CD4-positive, alpha-beta T cell treated with Interleukin-4 for 4 hours (primary cell): ENCODE measurements at regions not wholly inside any gene's neighbourhood (a gene's known extent, or its start where the extent isn't known, plus 50 kb on each side); places are given as distances from the start of the nearest gene placed in this dataset.

Experiments used
- DNase-seq: peaks from one replicate; pipeline ENCODE4 v3.0.0-alpha.2; 2020

DNA sequence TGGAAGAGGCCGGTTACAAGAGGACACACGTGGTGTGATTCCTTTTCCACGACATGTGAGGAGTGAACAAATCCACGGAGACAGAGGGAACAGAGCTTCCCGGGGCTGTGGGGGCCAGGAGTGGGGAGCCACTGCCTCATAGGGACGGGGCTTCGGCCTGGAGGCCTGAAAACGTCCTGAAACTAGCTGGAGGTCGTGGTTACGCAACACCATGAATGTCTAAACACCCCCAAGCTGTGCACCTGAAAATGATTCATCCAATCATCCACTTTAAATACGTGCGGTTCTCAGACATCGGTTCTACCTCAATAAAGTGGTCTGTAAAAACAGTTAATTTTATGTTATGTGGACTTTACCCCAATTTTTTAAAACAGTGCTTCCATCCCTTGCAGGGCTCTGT, 65.3 kb upstream of the PPP1R26 start:
- no peak for DNase-seq

DNA sequence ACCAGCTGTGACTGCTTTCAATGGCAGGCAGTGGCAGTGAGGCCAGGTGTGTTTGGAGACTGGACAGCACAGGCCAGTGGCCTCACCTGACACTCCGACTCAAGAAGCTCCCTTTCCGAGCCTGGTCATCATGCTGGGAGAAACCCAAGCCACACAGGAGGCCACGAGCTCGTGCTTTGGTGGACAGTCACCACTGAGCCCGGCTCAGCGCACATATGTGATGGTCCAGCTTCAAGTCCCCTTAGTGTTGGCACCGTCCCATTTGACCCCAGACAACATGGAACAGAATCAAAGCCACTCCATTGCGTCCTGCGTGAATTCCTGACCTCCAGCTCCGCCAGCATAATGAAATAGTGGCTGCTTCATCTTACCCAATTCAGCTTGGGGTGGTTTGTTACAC, 64.0 kb upstream of the PPP1R26 start:
- no peak for DNase-seq

DNA sequence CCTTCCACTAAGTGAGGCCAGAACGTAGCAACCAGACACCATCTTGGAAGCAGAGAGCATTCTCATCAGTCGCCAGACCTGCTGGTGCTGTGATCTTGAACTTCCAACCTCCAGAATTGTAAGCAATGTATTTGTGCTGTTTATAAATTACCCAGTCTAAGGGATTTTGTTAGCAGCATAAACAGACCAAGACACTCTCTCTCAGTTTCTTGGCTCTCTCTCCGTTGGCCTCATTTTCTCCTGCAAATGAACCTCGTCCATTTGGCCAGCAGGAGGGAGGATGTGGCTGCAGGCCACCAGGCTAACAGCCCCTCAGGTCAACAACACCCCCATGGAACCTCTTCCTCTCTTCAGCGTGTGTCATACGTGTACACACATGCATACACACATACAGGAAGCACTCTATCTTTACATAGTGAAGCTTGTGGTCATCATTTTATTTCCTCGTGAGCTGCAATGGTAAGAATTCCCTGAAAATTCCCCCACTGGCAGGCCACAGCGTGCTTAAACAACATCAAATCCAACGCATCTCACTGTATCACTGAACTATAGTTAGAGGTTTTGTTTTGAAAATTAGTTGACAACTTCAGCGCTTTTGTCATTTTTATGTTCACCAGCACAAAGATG, 62.8 kb upstream of the PPP1R26 start:
- no peak for DNase-seq

DNA sequence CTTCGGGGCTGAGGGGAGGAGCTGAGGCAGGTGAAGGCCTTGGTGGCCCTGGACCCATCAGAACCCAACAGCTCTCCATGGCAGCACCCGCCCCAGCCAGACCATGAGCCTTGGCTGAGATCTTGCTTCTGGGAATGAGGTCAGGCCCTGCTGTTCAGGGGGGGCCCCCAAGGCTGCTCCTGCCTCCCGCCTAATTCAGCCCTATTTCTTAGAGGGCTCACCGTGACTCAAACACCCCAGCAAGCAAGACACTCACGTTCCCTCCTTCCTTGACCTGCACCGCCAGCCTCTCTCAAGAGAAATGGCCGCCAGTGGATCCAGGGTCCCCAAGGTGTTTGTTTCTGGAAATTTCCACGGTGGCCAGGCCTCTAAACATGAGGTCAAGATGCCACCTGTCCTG, 61.4 kb upstream of the PPP1R26 start:
- no peak for DNase-seq

DNA sequence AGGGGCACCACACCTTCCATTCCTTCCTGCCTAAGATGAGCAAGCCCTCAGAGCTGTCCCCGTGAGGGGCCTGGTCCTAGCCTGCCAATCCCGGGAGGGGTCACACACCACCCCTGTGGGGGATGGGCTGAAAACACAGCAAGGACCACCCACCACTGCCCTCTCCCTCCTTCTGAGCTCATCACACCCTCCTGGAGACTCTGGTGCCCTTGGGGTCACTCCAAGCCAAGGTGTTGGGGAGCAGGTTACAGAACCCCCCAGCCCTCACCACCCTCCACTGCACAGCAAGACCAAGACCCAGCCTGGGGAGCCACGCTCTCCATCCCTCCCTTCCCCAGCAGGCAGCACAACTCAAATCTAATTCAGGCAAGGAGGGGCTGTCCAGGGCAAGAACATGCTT, 60.5 kb upstream of the PPP1R26 start:
- no peak for DNase-seq

DNA sequence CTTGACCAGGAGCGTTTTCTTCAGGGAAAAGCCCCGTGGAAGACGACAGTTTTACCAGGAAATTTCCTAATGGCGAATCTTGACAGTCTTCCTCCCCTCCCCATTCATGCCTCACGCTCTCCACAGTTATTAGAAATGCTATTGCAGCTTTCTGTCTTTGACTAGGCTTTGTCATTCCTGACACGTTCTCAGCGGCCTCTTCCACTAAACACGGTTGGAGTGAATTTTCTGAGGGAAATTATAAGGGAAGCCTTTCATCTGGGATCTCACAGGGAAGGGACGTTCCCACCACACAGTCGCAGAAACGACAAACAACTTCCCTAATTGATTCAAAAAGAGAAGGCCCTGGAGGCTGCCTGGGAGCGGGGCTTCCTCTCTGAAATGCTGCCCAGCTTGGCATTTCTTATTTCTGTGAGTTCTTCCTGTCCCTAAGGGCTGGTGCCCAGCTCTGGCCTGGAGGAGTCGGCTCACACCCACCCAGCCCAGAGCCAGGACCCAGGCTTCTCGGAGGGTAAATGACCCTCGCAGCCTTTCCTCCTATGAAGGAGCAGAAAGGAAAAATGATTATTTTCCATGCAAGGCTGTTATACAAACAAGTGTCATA, 57.1 kb upstream of the PPP1R26 start:
- DNase-seq: no peak

DNA sequence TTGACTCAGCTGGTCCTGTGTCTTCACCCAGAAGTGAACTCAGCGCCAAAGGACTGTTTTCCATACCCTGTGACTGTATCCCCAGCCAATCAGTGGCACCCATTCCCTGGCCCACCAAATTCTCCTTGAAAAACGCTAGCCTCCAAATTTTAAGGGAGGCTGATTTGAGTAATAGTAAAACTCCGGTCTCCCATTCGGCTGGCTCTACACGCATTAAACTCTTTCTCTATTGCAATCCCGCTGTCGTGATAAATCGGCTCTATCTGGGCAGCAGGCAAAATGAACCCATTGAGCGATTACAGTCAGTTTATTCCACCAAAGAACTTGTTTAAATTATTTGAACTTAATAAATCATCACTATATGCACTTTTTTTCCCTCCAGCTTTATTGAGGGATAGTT, 55.9 kb upstream of the PPP1R26 start:
- DNase-seq: no peak
